ENCODE measurements at regions not wholly inside any gene's neighbourhood (a gene's known extent, or its start where the extent isn't known, plus 50 kb on each side); places are given as distances from the start of the nearest gene placed in this dataset.

DNA sequence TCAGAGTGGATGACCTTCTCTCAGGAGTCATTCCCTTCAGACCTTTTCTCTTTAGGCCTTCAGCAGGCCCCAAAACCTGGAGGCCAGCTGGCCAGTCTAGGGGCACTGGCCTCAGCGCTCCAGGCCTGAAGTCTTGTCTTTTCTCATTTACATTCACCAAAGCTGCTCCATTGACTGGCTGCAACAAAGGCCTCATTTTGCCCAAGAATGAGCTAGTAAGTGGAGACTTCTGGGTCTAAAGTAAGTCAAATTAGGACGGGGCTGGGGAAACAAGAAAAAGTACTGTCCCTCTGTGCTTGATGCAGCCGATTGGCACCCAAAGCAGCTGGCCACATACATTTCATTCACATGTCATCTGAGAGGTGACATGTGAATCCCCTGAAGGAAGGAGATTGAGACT lies 83.8 kb upstream of the RIOK3 start:
- TF ChIP-seq, protein P1, sequence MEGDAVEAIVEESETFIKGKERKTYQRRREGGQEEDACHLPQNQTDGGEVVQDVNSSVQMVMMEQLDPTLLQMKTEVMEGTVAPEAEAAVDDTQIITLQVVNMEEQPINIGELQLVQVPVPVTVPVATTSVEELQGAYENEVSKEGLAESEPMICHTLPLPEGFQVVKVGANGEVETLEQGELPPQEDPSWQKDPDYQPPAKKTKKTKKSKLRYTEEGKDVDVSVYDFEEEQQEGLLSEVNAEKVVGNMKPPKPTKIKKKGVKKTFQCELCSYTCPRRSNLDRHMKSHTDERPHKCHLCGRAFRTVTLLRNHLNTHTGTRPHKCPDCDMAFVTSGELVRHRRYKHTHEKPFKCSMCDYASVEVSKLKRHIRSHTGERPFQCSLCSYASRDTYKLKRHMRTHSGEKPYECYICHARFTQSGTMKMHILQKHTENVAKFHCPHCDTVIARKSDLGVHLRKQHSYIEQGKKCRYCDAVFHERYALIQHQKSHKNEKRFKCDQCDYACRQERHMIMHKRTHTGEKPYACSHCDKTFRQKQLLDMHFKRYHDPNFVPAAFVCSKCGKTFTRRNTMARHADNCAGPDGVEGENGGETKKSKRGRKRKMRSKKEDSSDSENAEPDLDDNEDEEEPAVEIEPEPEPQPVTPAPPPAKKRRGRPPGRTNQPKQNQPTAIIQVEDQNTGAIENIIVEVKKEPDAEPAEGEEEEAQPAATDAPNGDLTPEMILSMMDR (IDR thresholded peaks at IDR 0.05) = no peak
- TF ChIP-seq POLR2A (IDR thresholded peaks at IDR 0.05) = no peak
